Loucy (cell line): ENCODE measurements at regions not wholly inside any gene's neighbourhood (a gene's known extent, or its start where the extent isn't known, plus 50 kb on each side); places are given as distances from the start of the nearest gene placed in this dataset.
"Not testable (repeated sequence)": the region's sequence is repeated elsewhere in the genome, so short reads cannot be mapped to it uniquely, and the experiment has no call there.

Experiments used
- EZH2phosphoT487 ChIP-seq: fragments of 200-600 bp; IDR thresholded peaks from 2 replicates; pipeline ENCODE4 v1.6.1; 2018; ENCODE audit warnings: antibody characterized with exemption, mild to moderate bottlenecking, moderate library complexity, borderline replicate concordance
- TF ChIP-seq, protein P1 (sequence below): fragments of 200-600 bp; sonication (generic); conservative IDR thresholded peaks from 2 replicates; pipeline ENCODE4 v1.5.1; 2014; ENCODE audit warnings: mild to moderate bottlenecking, antibody characterized with exemption, low read length

DNA sequence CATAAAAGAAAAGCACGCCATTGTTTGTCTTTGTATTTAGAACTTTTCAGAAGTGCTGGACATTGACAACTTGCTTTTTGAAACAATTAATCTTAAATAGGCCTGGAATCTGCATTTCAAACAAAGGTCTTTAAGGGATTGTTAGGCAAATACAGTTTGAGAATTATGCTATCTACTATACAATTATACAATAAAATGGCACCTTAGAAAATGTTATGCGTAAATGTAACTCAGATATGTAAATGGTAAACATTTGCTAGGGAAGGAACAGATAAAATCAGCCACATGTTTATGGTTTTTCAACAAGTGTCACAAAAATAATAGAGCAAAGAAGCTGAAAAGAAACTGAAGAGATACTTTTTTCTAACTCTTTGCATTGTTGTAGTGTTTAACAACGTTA, 152.7 kb upstream of the PRSS12 start:
- TF ChIP-seq, protein P1, sequence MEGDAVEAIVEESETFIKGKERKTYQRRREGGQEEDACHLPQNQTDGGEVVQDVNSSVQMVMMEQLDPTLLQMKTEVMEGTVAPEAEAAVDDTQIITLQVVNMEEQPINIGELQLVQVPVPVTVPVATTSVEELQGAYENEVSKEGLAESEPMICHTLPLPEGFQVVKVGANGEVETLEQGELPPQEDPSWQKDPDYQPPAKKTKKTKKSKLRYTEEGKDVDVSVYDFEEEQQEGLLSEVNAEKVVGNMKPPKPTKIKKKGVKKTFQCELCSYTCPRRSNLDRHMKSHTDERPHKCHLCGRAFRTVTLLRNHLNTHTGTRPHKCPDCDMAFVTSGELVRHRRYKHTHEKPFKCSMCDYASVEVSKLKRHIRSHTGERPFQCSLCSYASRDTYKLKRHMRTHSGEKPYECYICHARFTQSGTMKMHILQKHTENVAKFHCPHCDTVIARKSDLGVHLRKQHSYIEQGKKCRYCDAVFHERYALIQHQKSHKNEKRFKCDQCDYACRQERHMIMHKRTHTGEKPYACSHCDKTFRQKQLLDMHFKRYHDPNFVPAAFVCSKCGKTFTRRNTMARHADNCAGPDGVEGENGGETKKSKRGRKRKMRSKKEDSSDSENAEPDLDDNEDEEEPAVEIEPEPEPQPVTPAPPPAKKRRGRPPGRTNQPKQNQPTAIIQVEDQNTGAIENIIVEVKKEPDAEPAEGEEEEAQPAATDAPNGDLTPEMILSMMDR: not testable (repeated sequence)
- not testable (repeated sequence) for TF ChIP-seq EZH2phosphoT487
